GM06990 (cell line): ENCODE measurements at regions not wholly inside any gene's neighbourhood (a gene's known extent, or its start where the extent isn't known, plus 50 kb on each side); places are given as distances from the start of the nearest gene placed in this dataset.

Experiments
- DNase-seq: peaks from one replicate; pipeline ENCODE4 v3.0.0-alpha.2; 2011; ENCODE audit not compliant: insufficient read length; ENCODE audit errors: extremely low read depth
- H3K27me3 ChIP-seq: replicated peaks from 2 replicates; pipeline ENCODE4 v1.6.0; 2011; ENCODE audit warnings: low read length; ENCODE audit not compliant: control insufficient read depth, insufficient read depth
- H3K36me3 ChIP-seq: 2 replicates; pipeline ENCODE4 v1.5.1; 2011; ENCODE audit warnings: low read length; ENCODE audit not compliant: control insufficient read depth, insufficient read depth
- H3K4me3 ChIP-seq: replicated peaks from 2 replicates; pipeline ENCODE4 v1.5.1; 2011; ENCODE audit warnings: low read depth, mild to moderate bottlenecking, control low read depth, low read length
- CTCF ChIP-seq: IDR thresholded peaks from 2 replicates; pipeline ENCODE4 v1.5.1; 2011; ENCODE audit warnings: low read length, control low read depth, mild to moderate bottlenecking, inconsistent platforms; ENCODE audit not compliant: insufficient read depth, poor library complexity, severe bottlenecking

GRCh38 chr10:121041906-121042305, 190.7 kb downstream of the WDR11 start:
- no peaks in the 10 kb centered on the region; the same call in none of the 2 replicates for H3K27me3 ChIP-seq
- no peak for DNase-seq
- H3K4me3 ChIP-seq, result no peak overlapping the region
- no peaks in the 10 kb centered on the region for H3K36me3 ChIP-seq
- TF ChIP-seq CTCF, result no peak

- no peak overlapping the region for H3K4me3 ChIP-seq
- TF ChIP-seq CTCF, result no peak
- no peaks in the 10 kb centered on the region; the same call in none of the 2 replicates for H3K27me3 ChIP-seq
- no peaks in the 10 kb centered on the region for H3K36me3 ChIP-seq
- DNase-seq, result no peak
Observed at GRCh38 chr10:121042342-121042741, 191.2 kb downstream of the WDR11 start.

GRCh38 chr10:121043124-121043849, 192.1 kb downstream of the WDR11 start:
- Histone ChIP-seq H3K4me3 (no peak overlapping the region), H3K27me3 (no peaks in the 10 kb centered on the region; the same call in none of the 2 replicates), H3K36me3 (no peaks in the 10 kb centered on the region)
- no peak for TF ChIP-seq CTCF
- DNase-seq, result no peak

- H3K36me3 ChIP-seq, result no peaks in the 10 kb centered on the region
- DNase-seq, result no peak
- TF ChIP-seq CTCF, result no peak
Observed at GRCh38 chr10:121048749-121049148, 197.6 kb downstream of the WDR11 start.

GRCh38 chr10:121049489-121049888, 198.3 kb downstream of the WDR11 start:
- TF ChIP-seq CTCF, result no peak
- no peaks in the 10 kb centered on the region for H3K36me3 ChIP-seq
- H3K4me3 ChIP-seq, result no peak overlapping the region
- H3K27me3 ChIP-seq, result no peaks in the 10 kb centered on the region; the same call in 1 of the 2 replicates
- DNase-seq, result no peak

More at GRCh38 chr10:121048749-121049148, 197.6 kb downstream of the WDR11 start:
- no peak overlapping the region for H3K4me3 ChIP-seq
- H3K27me3 ChIP-seq, result no peaks in the 10 kb centered on the region; the same call in 1 of the 2 replicates
